CD14-positive monocyte (primary cell): ENCODE measurements at regions not wholly inside any gene's neighbourhood (a gene's known extent, or its start where the extent isn't known, plus 50 kb on each side); places are given as distances from the start of the nearest gene placed in this dataset.
A peak's percentile ranks its signal among the peaks of the same experiment; 100 is the strongest.

Experiments used
- DNase-seq, 3 donors: peaks; one replicate each; pipeline ENCODE4 v3.0.0-alpha.2; 2011 to 2022
- H2AFZ ChIP-seq: 2 replicates; pipeline ENCODE4 v1.6.0; 2012; ENCODE audit warnings: mild to moderate bottlenecking, low read depth, low read length, inconsistent platforms; ENCODE audit not compliant: insufficient read depth, poor library complexity, severe bottlenecking
- H3K27ac ChIP-seq, 2 donors: 1 replicate in 1 of 2; 2 replicates in 1 of 2; pipeline ENCODE4 v1.5.1; 2012 to 2013; ENCODE audit warnings: low read length in 2 of 2, control low read depth in 1 of 2, inconsistent platforms in 1 of 2, low read depth in 1 of 2, mild to moderate bottlenecking in 1 of 2
- H3K27me3 ChIP-seq, 2 donors: one replicate each; pipeline versions ENCODE4 v1.6.0 to v1.6.1; 2011 to 2013; ENCODE audit warnings: low read length in 2 of 2; ENCODE audit not compliant: control insufficient read depth in 2 of 2, insufficient read depth in 2 of 2
- H3K36me3 ChIP-seq, 2 donors: replicated peaks in 1 of 2; 1 replicate in 1 of 2; 2 replicates in 1 of 2; pipeline versions ENCODE4 v1.5.1 to v1.6.1; 2012 to 2013; ENCODE audit warnings: low read length in 2 of 2, control low read depth in 1 of 2, inconsistent platforms in 1 of 2, mild to moderate bottlenecking in 1 of 2; ENCODE audit not compliant: insufficient read depth in 2 of 2, control insufficient read depth in 1 of 2
- H3K4me1 ChIP-seq, 2 donors: 1 replicate in 1 of 2; 2 replicates in 1 of 2; pipeline versions ENCODE4 v1.5.1 to v1.6.1; 2012 to 2013; ENCODE audit warnings: low read length in 2 of 2, control low read depth in 1 of 2, inconsistent platforms in 1 of 2, mild to moderate bottlenecking in 1 of 2, moderate library complexity in 1 of 2; ENCODE audit not compliant: insufficient read depth in 2 of 2, control insufficient read depth in 1 of 2
- H3K4me2 ChIP-seq: replicated peaks from 2 replicates; pipeline ENCODE3; 2012; ENCODE audit warnings: low read length, moderate library complexity, mild to moderate bottlenecking; ENCODE audit not compliant: poor library complexity, severe bottlenecking; ENCODE audit errors: extremely low read depth
- H3K4me3 ChIP-seq, 3 experiments: fragments of 200-600 bp in 1 of 3; sonication (generic) in 1 of 3; replicated peaks in 1 of 3; 1 replicate in 2 of 3; 2 replicates in 1 of 3; pipeline ENCODE4 v1.5.1; 2011 to 2013; ENCODE audit warnings: low read length in 3 of 3, mild to moderate bottlenecking in 3 of 3, control low read depth in 2 of 3, low read depth in 2 of 3, inconsistent platforms in 1 of 3, moderate library complexity in 1 of 3
- H3K79me2 ChIP-seq: 2 replicates; pipeline ENCODE4 v1.6.0; 2012; ENCODE audit warnings: mild to moderate bottlenecking, control low read depth, inconsistent platforms, low read length, moderate library complexity; ENCODE audit not compliant: insufficient read depth
- H3K9ac ChIP-seq: 2 replicates; pipeline ENCODE4 v1.6.0; 2017; ENCODE audit warnings: low read length, mild to moderate bottlenecking; ENCODE audit not compliant: insufficient read depth, poor library complexity, severe bottlenecking
- H3K9me3 ChIP-seq, 2 donors: replicated peaks in 1 of 2; 1 replicate in 1 of 2; 2 replicates in 1 of 2; pipeline versions ENCODE4 v1.5.1 to v1.6.1; 2012 to 2013; ENCODE audit warnings: low read length in 2 of 2, control low read depth in 1 of 2; ENCODE audit not compliant: control insufficient read depth in 1 of 2, insufficient read depth in 1 of 2
- H4K20me1 ChIP-seq: 2 replicates; pipeline ENCODE4 v1.6.0; 2012; ENCODE audit warnings: mild to moderate bottlenecking, low read length, control low read depth, moderate library complexity; ENCODE audit not compliant: insufficient read depth
- H3K27ac Mint-ChIP-seq, 7 donors: one replicate each; pipeline ENCODE4 v1.8.0; 2020; ENCODE audit warnings: mild to moderate bottlenecking in 7 of 7, mixed read lengths in 7 of 7, moderate library complexity in 6 of 7, inconsistent platforms in 2 of 7
- H3K27me3 Mint-ChIP-seq, 3 donors: one replicate each; pipeline ENCODE4 v1.8.0; 2021 to 2022; ENCODE audit warnings: low read depth in 3 of 3, mild to moderate bottlenecking in 3 of 3, mixed read lengths in 3 of 3, moderate library complexity in 3 of 3, inconsistent platforms in 1 of 3
- H3K36me3 Mint-ChIP-seq, 2 donors: one replicate each; pipeline ENCODE4 v1.8.0; 2020; ENCODE audit warnings: mixed read lengths in 2 of 2, inconsistent platforms in 1 of 2, mild to moderate bottlenecking in 1 of 2
- H3K4me1 Mint-ChIP-seq: one replicate; pipeline ENCODE4 v1.8.0; 2020; ENCODE audit warnings: mild to moderate bottlenecking, mixed read lengths
- H3K4me3 Mint-ChIP-seq, 2 donors: one replicate each; pipeline ENCODE4 v1.8.0; 2020; ENCODE audit warnings: mild to moderate bottlenecking in 2 of 2, mixed read lengths in 2 of 2, moderate library complexity in 1 of 2
- H3K9me3 Mint-ChIP-seq, 7 donors: one replicate each; pipeline ENCODE4 v1.8.0; 2020 to 2022; ENCODE audit warnings: mixed read lengths in 7 of 7, mild to moderate bottlenecking in 6 of 7, moderate library complexity in 6 of 7, inconsistent platforms in 2 of 7
- WGBS: methylation state at CpG from one replicate; pipeline ENCODE4 v1.1.5; 2013; ENCODE audit warnings: missing lambda C conversion rate; ENCODE audit not compliant: insufficient coverage; 5-methylcytosine and 5-hydroxymethylcytosine counted together
- intact Hi-C, 2 donors: fragments of 100-400 bp; cut with micrococcal nuclease; formaldehyde crosslinking; loops; one replicate each; pipeline versions ENCODE4 v1.15.0 to v1.15.1; 2023
- TF ChIP-seq, protein P1 (sequence below): fragments of 200-600 bp; IDR thresholded peaks from one replicate; pipeline ENCODE4 v1.8.0; 2022; ENCODE audit warnings: antibody characterized with exemption, mild to moderate bottlenecking

DNA sequence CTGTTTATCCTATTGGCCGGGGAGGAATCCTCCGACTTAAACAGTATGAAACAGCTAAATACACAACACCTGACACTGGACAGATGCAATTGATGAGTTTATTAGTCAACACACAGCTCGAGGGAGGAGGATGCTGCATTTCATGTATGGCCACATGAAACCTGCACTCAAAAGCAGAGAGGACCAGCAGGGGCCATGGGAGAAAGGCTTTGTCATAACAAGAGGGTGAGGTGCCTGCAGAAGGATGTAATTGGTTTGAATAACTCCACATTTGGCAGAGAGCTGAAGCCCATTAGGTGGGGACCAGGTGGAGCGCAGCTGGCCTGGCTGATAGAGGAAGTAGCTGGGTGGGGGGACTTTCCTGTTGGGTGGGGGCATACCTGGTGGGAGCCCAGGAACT lies 599.1 kb downstream of the PTPRU start:
- no peaks in the 10 kb centered on the region for H3K27me3 ChIP-seq
- no peak overlapping the region for H3K9ac ChIP-seq
- no peak overlapping the region for H3K4me3 ChIP-seq
- no peak overlapping the region for H2AFZ ChIP-seq
- H3K9me3 Mint-ChIP-seq: peaks cover 0 to 5% (median 0%) of the 10 kb centered on the region in 7 donors
- intact Hi-C loops: no loop called here
- H3K27ac Mint-ChIP-seq: no peak overlapping the region
- H3K4me2 ChIP-seq: no peak overlapping the region
- WGBS: 52% methylated on average over 3 of the region's 4 CpGs
- no peaks in the 10 kb centered on the region for H4K20me1 ChIP-seq
- H3K36me3 Mint-ChIP-seq: no peaks in the 10 kb centered on the region
- no peaks in the 10 kb centered on the region for H3K79me2 ChIP-seq
- H3K27ac ChIP-seq: no peak overlapping the region
- H3K36me3 ChIP-seq: no peaks in the 10 kb centered on the region
- H3K4me1 Mint-ChIP-seq: no peaks in the 10 kb centered on the region
- TF ChIP-seq, protein P1, sequence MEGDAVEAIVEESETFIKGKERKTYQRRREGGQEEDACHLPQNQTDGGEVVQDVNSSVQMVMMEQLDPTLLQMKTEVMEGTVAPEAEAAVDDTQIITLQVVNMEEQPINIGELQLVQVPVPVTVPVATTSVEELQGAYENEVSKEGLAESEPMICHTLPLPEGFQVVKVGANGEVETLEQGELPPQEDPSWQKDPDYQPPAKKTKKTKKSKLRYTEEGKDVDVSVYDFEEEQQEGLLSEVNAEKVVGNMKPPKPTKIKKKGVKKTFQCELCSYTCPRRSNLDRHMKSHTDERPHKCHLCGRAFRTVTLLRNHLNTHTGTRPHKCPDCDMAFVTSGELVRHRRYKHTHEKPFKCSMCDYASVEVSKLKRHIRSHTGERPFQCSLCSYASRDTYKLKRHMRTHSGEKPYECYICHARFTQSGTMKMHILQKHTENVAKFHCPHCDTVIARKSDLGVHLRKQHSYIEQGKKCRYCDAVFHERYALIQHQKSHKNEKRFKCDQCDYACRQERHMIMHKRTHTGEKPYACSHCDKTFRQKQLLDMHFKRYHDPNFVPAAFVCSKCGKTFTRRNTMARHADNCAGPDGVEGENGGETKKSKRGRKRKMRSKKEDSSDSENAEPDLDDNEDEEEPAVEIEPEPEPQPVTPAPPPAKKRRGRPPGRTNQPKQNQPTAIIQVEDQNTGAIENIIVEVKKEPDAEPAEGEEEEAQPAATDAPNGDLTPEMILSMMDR: no peak
- no peaks in the 10 kb centered on the region for H3K4me1 ChIP-seq
- DNase-seq: no peak
- no peak overlapping the region for H3K4me3 Mint-ChIP-seq
- peaks cover 0 to 4% (median 2%) of the 10 kb centered on the region in 3 donors for H3K27me3 Mint-ChIP-seq
- no peaks in the 10 kb centered on the region for H3K9me3 ChIP-seq

DNA sequence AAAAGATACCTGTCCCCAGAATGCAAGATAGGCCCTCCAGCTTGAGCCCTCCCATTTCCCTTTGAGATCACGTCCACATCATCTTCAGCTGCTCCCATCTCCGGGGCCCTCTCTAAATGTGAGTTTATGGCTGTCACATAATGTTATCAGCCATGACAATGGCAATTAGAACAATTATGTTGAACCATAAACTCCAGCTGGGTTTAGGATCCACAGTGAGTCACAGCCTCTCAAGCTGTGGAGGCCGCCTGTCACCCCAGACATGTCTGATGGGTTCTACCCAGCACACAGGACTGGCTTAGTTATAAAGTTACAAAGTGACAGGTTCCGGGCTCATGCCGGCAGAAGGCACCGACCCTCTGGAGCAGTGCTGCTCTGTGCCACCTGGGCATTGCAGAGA lies 597.3 kb downstream of the PTPRU start:
- 90% methylated on average over 4 of the region's 6 CpGs for WGBS
- Histone ChIP-seq H2AFZ (no peak overlapping the region), H3K9ac (no peak overlapping the region), H4K20me1 (no peaks in the 10 kb centered on the region), H3K36me3 (no peaks in the 10 kb centered on the region), H3K79me2 (no peaks in the 10 kb centered on the region), H3K4me2 (no peak overlapping the region), H3K27ac (no peak overlapping the region), H3K27me3 (no peaks in the 10 kb centered on the region), H3K4me3 (no peak overlapping the region), H3K4me1 (no peaks in the 10 kb centered on the region), H3K9me3 (no peaks in the 10 kb centered on the region)
- H3K9me3 Mint-ChIP-seq: no peaks in the 10 kb centered on the region
- intact Hi-C loops: no loop called here
- no peaks in the 10 kb centered on the region for H3K4me1 Mint-ChIP-seq
- TF ChIP-seq, protein P1: no peak
- H3K36me3 Mint-ChIP-seq: no peaks in the 10 kb centered on the region
- peak overlapping the region in 1 of 7 donors; percentile 61 for H3K27ac Mint-ChIP-seq
- no peak for DNase-seq
- no peak overlapping the region for H3K4me3 Mint-ChIP-seq
- peaks cover 0 to 3% (median 3%) of the 10 kb centered on the region in 3 donors for H3K27me3 Mint-ChIP-seq
